CD4-positive, alpha-beta T cell treated with Interferon alpha-2 for 1 hour (primary cell): ENCODE measurements at regions not wholly inside any gene's neighbourhood (a gene's known extent, or its start where the extent isn't known, plus 50 kb on each side); places are given as distances from the start of the nearest gene placed in this dataset.
"Not testable (repeated sequence)": the region's sequence is repeated elsewhere in the genome, so short reads cannot be mapped to it uniquely, and the experiment has no call there.

Experiments
- DNase-seq, 2 donors: peaks; one replicate each; pipeline ENCODE4 v3.0.0-alpha.2; 2020 to 2022

DNA sequence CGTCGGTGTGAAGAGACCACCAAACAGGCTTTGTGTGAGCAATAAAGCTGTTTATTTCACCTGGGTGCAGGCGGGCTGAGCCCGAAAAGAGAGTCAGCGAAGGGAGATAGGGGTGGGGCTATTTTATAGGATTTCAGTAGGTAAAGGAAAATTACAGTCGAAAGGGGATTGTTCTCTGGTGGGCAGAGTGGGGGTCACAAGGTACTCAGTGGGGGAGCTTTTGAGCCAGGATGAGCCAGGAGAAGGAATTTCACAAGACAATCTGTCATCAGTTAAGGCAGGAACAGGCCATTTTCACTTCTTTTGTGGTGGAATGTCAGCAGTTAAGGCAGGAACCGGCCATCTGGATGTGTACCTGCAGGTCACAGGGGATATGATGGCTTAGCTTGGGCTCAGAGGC, 98.1 kb downstream of the RTP4 start:
- not testable (repeated sequence) for DNase-seq

DNA sequence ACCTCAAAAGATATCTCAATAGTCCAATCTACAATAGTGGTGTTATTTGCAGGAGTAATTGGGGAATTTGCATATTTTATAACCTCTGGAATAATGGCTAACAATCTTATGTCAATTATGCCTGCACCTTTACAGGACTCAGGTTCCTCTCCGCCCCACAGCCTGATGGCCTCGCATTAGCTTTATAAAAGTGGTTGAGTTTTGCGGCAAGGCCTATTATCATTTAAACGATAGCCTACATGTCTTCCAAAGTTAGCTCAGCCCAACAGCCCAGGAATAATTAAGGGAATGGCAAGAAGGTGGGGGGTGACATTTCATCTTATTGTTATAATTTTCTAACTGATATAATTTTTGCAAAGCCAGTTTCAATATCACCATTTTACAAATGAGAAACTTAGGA, 97.3 kb downstream of the RTP4 start:
- no peak for DNase-seq

DNA sequence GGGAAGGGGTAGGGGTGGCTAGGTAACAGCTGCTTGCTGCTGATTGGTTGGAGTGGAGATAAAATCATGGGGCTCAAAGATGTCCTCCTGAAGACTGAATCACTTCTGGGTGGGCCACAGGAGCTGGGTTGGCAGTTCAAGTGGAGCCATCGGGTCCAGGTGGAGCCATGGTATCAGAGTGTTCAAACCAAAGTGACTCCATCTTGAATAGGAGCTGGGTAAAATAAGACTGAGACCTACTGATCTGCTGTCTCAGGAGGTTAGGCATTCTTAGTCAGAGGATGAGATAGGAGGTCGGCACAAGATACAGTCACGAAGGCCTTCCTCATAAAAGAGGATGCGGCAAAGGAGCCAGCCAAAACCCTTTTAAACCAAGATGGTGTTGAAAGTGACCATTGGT, 96.5 kb downstream of the RTP4 start:
- no peak for DNase-seq

DNA sequence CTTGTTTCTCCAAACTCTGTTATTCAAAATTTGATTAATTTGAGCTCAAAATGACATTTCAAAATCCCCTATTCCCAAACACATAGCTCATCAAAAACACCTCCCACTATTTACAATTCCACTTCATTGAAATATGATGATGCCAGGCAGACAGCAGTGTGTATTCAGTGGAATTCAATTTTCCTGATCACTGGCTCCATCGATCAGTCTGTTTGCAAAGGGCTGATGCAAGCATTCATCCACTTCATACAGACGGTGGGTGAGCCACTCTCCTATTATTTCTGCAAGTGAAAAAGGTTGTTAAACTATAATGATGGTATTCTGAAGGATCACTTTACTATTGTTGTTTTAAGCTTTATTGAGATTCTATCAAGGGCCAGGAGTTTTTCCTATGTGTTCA, 90.7 kb downstream of the RTP4 start:
- no peak for DNase-seq

GRCh38 chr3:187458383-187458782, 90.2 kb downstream of the RTP4 start:
- DNase-seq, result no peak

DNA sequence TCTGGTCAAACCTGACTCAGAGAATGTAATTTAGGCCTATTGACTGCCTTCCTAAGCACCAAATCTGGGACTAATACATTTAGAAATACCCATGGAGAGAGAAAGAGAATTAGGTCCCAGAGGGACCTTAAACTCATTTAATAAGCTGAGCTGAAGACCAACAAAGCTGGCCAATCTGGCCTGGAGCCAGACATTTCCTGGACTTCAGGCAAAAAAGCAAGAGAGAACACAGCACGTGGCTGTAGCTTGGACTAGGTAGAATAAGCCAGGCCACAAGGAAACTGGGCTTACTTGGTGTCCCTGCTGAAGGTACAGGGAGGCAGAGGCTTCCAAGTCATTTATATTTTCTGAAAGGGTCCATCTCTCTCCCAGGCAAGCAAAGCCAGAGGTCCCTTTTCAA, 88.1 kb downstream of the RTP4 start:
- DNase-seq, result no peak

DNA sequence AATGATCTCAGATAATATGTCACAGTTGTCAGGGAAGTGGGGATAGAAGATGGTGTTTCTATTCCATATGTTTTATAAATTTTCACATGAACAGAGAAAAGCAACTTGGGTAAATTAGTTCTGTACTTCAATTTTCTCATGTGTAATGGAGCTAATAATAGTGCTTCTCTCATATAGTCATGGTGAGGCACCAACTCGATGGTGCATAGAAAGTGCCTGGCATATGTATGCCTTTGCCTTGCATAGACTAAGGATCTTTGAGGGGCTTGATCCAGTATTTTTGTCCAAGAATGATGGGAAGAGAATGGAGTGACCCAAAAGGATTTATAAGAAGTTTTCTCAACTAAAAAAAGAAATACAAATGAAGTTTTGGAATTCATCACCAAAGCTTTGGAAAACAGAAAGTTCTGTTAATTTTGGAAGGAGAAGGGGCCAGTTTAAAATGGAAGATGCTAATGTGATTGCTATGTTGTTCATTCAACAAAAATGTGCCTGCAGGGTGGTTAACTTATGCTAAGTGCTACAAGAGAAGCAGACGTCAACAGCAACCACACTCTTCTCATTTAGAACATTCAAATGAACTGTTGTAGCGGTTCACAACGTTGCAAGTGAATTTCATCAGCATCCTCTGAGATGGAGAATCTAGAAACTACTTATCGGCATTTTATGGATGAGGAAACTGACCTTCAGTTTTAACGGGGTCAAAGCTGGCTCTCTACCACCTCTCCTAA, 86.1 kb downstream of the RTP4 start:
- no peak for DNase-seq

DNA sequence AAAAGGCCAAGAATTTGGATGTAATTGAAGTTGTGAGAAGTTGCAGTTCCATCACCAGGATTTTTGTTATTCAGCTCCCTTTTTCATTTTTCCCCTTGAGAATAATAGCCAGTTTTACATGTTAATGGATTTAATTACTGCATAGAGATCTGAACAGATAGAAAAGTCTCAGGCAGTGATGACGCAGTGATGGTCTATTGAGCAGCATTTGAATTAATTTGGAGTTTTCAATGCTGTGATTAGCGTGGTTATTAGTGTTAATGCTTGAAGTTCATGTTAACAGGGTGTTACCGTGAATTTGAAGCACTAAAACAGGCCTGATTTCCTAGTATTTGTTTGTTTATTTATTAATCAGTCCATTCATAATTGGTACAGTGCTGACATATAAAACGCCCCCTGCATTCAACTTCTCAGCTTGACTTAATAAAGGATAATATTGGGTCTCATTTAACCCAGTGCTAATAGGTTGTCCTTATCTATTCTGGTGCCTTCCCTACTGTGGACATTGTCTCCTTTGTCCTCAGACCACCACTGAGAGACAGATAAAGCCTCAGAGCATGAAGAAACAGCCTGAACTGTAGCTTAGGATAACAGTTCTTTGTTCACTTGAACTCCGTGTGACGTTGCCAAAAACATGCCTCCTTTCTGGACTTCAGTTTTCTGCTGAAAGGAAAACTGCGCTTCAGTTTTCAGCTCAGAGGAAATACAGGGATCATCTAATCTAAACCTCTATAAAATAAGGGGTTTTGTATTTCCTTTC, 82.4 kb downstream of the RTP4 start:
- DNase-seq, result no peak

- DNase-seq, result no peak
Measured at GRCh38 chr3:187448674-187449073, 80.5 kb downstream of the RTP4 start.

GRCh38 chr3:187447737-187448136, 79.6 kb downstream of the RTP4 start:
- no peak for DNase-seq

- DNase-seq, result no peak
Measured at GRCh38 chr3:187445356-187445755, 77.2 kb downstream of the RTP4 start.

GRCh38 chr3:187434524-187434923, 66.3 kb downstream of the RTP4 start:
- no peak for DNase-seq

DNA sequence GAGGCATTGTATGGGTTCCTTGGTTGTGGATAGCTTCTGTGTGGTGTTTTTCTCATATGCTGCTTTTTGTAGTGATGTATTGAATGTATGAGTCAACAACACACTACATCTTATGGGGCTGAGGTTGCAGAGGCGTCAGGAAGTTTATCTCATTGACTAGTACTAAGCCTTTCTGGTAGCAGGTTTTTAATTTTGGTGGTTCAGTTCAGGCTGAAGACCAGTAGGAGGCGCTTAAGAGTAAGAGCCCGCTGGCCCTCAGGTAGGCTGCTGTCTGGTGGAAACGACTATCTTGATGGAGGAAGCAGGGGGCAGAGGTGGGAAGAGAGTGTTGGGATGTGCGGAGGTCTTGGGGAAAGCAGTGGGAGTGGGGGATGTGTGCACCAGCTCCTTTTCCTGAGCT, 62.4 kb downstream of the RTP4 start:
- no peak for DNase-seq
